ENCODE measurements at regions not wholly inside any gene's neighbourhood (a gene's known extent, or its start where the extent isn't known, plus 50 kb on each side); places are given as distances from the start of the nearest gene placed in this dataset.
"Not testable (repeated sequence)": the region's sequence is repeated elsewhere in the genome, so short reads cannot be mapped to it uniquely, and the experiment has no call there.

- no peak for FAIRE-seq
These were observed 553.3 kb downstream of the C6orf118 start for GRCh38 chr6:164756142-164756541.

GRCh38 chr6:164753517-164753916 is 555.9 kb downstream of the C6orf118 start:
- FAIRE-seq (no peak), DNase-seq (ENCODE audit: extremely low spot score, insufficient read length, low read depth) (no peak)

More at GRCh38 chr6:164756142-164756541, 553.3 kb downstream of the C6orf118 start:
- no peak for DNase-seq (ENCODE audit: extremely low spot score, insufficient read length, low read depth)

- FAIRE-seq: no peak
- no peak for DNase-seq (ENCODE audit: extremely low spot score, insufficient read length, low read depth)
These were observed 558.0 kb downstream of the C6orf118 start for GRCh38 chr6:164751395-164751794.

GRCh38 chr6:164750128-164750527 is 559.3 kb downstream of the C6orf118 start:
- no peak for DNase-seq (ENCODE audit: extremely low spot score, insufficient read length, low read depth)
- no peak for FAIRE-seq

- FAIRE-seq (no peak), DNase-seq (ENCODE audit: extremely low spot score, insufficient read length, low read depth) (no peak)
These were observed 560.0 kb downstream of the C6orf118 start for GRCh38 chr6:164749221-164750064.

DNA sequence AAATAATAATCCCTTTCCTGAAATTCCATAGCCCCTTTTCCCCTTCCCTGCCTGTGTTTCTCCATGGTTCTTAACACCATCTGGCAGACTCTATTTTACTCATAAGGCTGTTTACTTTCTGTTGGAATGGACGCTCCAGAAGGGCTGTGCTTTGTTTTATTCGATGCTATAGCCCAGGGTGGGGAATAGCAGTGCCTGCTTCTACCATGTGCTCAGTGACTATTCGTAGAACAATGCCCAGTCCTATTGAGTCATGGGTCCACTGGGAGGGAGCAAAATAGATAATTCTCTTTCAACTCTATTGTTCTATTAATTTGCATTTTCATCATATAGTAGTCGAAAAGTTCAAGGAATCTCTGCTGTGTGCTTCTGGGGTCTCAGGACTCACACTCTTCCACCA is 565.1 kb downstream of the C6orf118 start:
- DNase-seq (ENCODE audit: extremely low spot score, insufficient read length, low read depth): no peak
- no peak for FAIRE-seq

DNA sequence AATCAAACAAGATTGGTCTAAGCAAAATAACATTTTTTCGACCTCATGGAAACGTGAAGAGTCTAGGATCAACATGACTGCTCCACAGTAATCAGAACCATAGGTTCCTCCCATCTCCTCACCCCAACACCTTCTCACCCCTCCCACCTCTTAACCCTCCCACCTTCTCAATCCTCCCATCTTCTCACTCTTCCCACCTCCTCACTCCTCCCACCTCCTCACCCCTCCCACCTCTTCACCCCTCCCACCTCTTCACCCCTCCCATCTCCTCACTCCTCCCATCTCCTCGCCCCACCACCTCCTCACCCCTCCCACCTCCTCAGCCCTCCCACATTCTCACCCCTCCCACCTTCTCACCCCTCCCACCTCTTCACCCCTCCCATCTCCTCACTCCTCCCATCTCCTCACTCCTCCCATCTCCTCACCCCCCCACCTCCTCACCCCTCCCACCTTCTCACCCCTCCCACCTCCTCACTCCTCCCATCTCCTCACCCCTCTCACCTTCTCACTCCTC is 567.4 kb downstream of the C6orf118 start:
- DNase-seq (ENCODE audit: extremely low spot score, insufficient read length, low read depth) (no peak), FAIRE-seq (no peak)

DNA sequence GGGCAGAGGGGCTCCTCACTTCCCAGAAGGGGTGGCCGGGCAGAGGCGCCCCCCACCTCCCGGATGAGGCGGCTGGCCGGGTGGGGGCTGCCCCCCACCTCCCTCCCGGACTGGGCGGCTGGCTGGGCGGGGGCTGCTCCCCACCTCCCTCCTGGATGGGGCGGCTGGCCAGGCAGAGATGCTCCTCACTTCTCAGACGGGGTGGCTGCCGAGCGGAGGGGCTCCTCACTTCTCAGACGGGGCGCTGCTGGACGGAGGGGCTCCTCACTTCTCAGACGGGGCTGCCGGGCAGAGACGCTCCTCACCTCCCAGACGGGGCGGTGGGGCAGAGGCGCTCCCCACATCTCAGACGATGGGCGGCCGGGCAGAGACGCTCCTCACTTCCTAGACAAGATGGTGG is 573.3 kb downstream of the C6orf118 start:
- not testable (repeated sequence) for DNase-seq (ENCODE audit: extremely low spot score, insufficient read length, low read depth); FAIRE-seq

DNA sequence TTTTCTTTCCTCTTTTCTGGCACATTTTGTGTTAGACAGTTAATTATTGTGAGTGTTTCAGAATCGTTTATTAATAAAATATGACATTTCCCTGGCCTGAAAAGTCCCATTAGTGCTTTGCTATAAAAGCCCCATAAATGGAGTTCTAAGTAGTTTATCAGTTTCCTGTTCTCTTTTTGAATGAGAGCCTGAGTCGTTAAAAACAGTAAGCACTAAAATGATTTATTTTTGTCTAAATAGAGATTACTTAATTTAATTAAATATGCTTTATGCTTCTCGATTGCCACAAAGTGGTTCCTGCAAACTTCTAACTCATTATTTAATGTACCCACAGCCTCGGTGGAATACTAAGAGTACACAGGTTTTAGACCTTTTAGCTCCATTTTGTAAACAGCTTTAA is 577.9 kb downstream of the C6orf118 start:
- FAIRE-seq: no peak

DNA sequence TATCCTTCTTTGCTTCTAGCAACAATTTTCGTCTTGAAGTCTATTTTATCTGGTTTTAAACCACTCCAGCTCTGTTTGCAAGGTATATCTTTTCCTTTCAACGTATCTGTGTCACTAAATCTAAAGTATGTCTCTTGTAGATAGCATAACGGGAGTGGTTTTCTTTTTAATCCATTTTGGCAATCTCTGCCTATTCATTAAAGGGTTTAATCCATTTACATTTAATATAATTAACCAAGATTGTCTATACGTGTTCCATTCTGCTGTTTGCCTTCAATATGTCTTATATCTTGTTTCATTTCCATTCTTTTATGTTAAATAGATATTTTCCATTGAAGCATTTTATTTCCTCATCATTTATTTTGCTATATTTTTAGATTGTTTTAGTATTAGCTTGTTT is 587.9 kb downstream of the C6orf118 start:
- no peak for FAIRE-seq
- DNase-seq (ENCODE audit: extremely low spot score, insufficient read length, low read depth): no peak

More for the DNA sequence above, 577.9 kb downstream of the C6orf118 start:
- DNase-seq (ENCODE audit: extremely low spot score, insufficient read length, low read depth): no peak

- DNase-seq (ENCODE audit: extremely low spot score, insufficient read length, low read depth) (no peak), FAIRE-seq (no peak)
These were observed 608.9 kb downstream of the C6orf118 start for GRCh38 chr6:164700497-164700896.

DNA sequence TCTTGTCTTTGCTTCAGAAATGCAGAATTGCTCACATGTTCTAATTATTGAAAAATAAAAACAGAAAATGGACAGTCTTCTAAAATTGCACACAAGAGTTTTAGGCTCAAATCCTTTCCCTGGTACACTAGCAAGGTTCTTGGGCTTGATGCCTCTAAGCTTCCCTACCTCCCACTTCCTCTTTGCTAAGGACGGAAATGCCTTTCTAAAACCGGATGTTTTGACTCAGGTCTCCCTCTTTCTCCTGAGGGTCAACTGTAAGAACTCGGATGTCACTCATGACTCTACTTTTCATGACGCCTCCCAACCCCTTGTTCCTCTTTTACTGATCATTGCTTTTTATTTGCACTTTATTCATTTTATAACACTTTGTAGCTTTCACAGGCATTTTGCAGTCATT is 613.5 kb downstream of the C6orf118 start:
- FAIRE-seq: no peak

GRCh38 chr6:164694386-164694785 is 615.0 kb downstream of the C6orf118 start:
- FAIRE-seq (no peak), DNase-seq (ENCODE audit: extremely low spot score, insufficient read length, low read depth) (no peak)

More for the DNA sequence above, 613.5 kb downstream of the C6orf118 start:
- no peak for DNase-seq (ENCODE audit: extremely low spot score, insufficient read length, low read depth)

GRCh38 chr6:164693944-164694343 is 615.5 kb downstream of the C6orf118 start:
- no peak for DNase-seq (ENCODE audit: extremely low spot score, insufficient read length, low read depth)

GRCh38 chr6:164692772-164693510 is 616.5 kb downstream of the C6orf118 start:
- no peak for FAIRE-seq
- no peak for DNase-seq (ENCODE audit: extremely low spot score, insufficient read length, low read depth)

More at GRCh38 chr6:164693944-164694343, 615.5 kb downstream of the C6orf118 start:
- FAIRE-seq: no peak

DNA sequence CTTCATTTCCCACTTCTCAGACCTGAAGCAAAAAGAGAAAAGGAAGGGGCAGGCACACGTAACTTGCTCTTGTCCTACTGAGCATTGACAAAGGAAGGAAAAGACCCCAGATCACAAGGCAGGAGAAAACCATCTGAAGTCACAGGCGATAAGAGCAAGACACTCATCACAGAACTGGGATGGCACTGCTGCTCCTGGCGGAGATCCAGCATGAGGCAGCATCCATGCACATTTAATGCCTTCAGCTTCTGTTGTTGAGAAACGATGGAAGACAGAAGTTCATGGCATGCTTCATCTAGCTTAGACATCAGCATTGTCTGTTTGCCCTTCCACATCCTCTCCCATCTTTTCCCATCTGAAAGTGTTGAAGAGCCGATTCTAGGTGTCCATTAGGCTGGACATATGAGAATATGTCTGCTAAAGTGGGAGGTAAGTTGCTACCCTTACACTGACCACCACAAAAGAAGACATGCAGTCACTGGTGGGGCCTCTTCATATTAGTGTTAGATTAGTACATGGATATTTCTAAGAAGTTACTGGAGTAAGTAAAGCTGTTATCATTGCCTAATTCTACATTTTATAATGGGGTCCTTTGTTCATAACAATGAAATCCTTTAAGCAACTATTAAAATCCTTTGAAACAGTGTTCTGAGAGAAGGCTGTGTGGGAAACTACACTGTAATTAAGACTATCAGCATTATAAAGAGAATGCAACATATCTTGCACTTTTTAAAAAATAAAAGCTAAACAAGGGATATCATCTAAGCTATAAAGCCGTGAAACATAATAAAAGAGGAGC is 618.5 kb downstream of the C6orf118 start:
- FAIRE-seq (no peak), DNase-seq (ENCODE audit: extremely low spot score, insufficient read length, low read depth) (no peak)

DNA sequence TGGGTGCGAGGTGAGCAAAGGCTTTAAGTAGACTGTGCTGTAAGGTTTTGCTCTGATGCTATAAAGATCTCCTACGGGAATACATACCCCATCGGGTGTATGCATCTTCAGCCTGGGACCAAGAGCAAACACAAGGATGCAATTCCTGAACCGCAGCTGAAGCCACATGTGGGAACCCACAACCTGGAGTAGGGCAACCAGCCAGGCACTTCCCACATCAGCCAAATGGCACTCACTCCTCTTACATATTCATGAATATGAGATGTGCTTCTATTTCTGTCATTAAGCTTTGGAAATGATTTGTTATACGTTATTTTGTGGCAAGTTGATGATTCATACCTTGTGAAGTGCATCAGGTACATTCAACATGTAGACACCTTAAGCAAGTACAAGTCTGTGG is 619.2 kb downstream of the C6orf118 start:
- FAIRE-seq: no peak
- DNase-seq (ENCODE audit: extremely low spot score, insufficient read length, low read depth): no peak

DNA sequence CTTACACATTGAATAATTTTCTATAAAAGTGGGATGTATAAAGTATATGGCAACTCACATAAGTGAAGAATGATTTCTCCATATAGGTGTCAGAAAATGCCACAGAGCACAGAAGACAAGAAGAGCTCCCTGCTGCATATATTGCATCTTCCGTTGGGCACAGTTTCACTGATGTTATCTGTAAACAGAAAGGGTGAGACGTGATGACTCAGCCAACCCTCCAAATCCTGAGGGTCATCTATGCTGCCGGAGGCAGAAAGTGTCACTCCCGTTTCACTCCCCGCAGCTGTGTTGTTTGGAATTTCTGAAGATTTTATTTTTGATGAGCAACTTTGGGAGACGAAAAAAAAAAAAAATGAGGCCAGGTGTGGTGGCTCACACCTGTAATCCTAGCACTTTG is 644.1 kb downstream of the C6orf118 start:
- FAIRE-seq (no peak), DNase-seq (ENCODE audit: extremely low spot score, insufficient read length, low read depth) (no peak)

- DNase-seq (ENCODE audit: extremely low spot score, insufficient read length, low read depth) (no peak), FAIRE-seq (no peak)
These were observed 645.8 kb downstream of the C6orf118 start for GRCh38 chr6:164663634-164664033.

- FAIRE-seq: no peak
These were observed 647.7 kb downstream of the C6orf118 start for GRCh38 chr6:164661716-164662115.

More at GRCh38 chr6:164661716-164662115, 647.7 kb downstream of the C6orf118 start:
- no peak for DNase-seq (ENCODE audit: extremely low spot score, insufficient read length, low read depth)

All from GM18507 (cell line).